Cerebellar cortex (tissue), 1 donor: ENCODE measurements at regions not wholly inside any gene's neighbourhood (a gene's known extent, or its start where the extent isn't known, plus 50 kb on each side); places are given as distances from the start of the nearest gene placed in this dataset.

Source experiments
- DNase-seq: peaks from one replicate; pipeline ENCODE4 v3.0.0-alpha.2; 2015; ENCODE audit warnings: low spot score

- DNase-seq: no peak
These were observed 478.5 kb downstream of the ADGRL2 start for GRCh38 chr1:82279241-82279640.

GRCh38 chr1:82273816-82274215, 473.1 kb downstream of the ADGRL2 start:
- DNase-seq: no peak

- DNase-seq: no peak
These were observed 468.7 kb downstream of the ADGRL2 start for GRCh38 chr1:82269431-82269830.

DNA sequence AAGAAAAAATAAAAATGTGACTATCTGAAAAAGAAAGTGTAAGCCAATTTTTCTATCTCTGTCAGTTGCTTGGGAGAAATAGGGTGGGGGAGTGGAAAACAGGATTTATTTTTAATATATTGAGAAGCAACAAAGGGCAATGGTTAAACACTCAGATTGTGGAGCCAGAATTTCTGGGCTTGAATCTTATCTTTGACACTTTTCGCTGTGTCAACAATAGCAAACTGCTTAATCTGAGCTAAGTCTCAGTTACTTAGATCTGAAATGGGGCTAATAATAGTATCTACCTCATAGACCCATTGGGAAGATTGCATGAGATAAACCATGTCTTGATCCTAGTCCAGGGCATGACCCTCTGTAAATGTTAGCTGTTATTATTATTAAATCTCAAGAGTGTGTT, 468.1 kb downstream of the ADGRL2 start:
- no peak for DNase-seq

DNA sequence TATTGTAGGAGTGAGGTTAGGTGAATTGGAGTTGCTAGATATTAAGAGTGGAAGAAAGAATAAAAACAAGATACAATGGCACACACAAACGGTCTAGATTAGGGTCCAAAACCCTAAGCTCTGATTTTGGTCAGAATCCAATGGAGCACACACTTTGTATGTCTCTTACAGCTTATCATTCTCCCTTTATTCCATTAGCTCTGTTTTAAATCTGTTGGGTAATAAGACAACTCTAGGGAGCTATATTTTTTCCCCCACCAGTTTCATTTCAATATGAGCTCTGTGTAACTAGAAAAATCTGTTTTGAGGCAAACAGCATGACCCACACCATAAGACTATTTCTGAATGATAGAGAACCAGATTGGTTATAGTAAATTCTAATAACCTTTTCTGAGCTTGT, 465.6 kb downstream of the ADGRL2 start:
- no peak for DNase-seq

DNA sequence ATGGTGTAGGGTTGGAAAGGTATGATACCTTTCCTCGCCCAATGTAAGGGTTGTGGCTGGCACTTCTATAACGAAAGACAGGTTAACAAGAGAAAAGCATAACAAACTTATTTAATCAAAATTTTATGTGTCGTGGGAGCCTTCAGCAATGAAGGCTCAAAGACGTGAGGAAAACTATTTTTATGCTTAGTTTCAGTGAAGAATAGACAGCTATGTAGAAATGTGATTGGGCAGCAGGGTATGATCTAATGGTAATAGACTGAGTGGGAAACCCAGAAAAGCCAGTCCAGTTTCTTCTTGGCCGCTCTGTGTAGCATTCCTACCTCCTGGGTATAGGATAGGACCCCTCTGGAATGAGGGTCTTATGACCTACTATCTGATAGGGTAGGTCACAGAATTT, 464.7 kb downstream of the ADGRL2 start:
- no peak for DNase-seq

DNA sequence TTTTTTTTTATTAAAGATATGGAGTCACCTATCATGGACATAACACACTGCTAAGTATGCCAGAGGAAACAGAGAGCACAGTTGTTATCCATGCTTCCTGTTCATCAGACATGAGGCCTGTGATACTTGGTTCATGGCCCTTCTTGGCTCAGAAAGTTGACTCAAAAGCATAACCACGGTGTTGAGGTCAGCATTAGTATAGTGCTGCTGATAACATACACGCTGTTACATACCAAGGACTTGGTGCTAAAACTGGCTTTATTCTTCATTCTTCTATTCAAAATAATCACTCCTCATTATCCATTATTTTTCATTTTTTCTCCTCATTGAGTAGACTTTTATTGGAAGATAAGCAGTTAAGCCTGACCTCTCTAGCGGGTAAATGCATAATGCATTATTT, 464.1 kb downstream of the ADGRL2 start:
- no peak for DNase-seq

DNA sequence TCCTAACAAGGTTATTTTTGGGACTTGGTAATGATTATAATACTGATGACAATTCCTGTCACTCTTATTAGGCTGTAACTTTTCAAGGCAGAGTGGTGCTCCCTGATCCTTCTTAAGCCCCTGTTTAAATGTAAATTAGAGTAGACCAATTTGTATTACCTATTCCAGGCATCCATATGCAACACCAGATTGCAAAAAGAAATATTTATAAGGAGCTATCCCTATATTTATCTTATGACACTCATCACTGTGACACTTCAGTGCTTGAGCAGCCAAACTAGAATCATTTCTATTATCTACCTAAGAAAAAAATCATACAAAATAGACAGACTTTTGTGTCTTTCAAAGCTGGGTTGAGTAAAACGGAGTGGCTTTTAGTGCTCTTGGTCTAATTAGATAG, 462.7 kb downstream of the ADGRL2 start:
- DNase-seq: no peak

DNA sequence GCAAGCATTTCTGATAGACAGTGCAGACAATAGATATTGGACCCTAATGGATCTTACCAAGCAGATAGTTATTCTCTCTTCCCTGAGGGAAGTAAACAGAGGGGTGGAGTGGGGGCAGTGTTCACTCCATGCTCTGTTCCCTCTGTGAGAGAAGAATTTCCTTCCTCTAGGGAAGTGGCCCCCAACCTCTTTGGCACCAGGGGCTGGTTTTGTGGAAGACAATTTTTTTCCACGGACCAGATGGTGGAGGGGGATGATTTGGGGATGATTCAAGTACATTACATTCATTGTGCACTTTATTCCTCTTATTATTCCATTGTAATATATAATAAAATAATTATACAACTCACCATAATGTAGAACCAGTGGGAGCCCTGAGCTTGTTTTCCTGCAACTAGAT, 459.9 kb downstream of the ADGRL2 start:
- no peak for DNase-seq

GRCh38 chr1:82260051-82260450, 459.3 kb downstream of the ADGRL2 start:
- no peak for DNase-seq

DNA sequence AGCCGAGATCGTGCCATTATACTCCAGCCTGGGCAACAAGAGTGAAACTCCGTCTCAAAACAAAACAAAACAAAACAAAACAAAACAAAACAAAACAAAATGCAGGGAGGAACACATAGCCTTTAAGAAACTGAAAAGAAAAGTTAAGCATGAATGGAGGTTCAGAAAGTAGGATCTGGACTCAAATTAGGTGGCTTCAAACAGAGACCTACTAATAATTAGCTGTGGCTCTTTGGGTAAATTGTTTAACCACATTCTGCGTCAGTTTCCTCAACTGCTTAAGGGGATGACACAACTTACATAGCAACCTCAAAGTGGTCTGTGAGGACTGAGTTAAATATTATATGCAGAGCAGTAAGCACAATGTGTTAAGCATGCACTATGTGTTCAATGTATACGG, 458.2 kb downstream of the ADGRL2 start:
- no peak for DNase-seq

- DNase-seq: no peak
These were observed 445.3 kb downstream of the ADGRL2 start for GRCh38 chr1:82246050-82246449.

DNA sequence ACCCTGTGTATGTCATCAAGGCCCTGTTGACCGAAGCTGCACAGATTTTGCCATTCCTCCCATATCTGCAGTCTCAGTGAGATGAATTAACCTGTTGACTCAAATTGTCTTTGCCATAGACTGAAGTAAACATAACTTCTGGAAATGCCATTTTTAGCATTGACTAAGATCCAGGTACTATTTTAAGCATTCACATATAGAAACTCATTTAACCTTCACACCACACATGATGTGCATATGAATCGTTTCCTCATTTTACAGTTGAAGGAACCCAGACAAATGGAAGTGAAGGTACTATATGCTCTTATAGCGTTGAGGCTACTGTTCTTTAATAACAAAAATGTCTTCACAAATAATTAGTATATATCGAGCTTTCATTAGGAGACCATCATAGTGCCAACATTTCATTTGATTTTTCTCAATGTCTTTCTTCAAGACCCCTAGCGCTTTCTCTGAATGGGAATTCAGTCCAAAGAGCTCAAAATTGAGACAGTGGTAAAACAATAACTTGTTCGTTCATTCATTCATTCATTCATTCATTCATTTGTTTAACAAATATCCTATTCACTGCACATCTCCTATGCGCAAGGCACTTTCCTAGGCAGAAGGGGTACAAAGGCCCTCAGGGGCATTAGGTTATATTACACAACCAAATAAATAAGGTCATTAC, 444.7 kb downstream of the ADGRL2 start:
- no peak for DNase-seq

DNA sequence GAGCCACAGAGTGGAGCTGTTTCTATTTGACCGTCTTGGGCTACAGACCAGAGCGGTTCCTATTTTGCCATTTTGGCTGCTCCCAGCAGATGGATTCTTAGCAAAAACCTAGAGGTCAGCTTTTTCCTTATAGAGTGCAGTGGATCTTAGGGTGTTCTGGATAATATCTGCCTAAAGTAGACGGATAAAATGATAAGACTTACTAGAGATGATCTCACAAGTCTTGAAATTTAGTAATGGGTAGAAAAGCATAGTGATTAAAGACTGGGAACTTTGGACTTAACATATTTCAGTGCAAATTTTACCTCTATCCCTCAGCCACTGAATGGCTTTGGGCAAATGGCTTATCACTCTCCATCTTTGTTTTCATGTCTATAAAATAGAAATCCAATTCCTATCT, 439.8 kb downstream of the ADGRL2 start:
- no peak for DNase-seq

DNA sequence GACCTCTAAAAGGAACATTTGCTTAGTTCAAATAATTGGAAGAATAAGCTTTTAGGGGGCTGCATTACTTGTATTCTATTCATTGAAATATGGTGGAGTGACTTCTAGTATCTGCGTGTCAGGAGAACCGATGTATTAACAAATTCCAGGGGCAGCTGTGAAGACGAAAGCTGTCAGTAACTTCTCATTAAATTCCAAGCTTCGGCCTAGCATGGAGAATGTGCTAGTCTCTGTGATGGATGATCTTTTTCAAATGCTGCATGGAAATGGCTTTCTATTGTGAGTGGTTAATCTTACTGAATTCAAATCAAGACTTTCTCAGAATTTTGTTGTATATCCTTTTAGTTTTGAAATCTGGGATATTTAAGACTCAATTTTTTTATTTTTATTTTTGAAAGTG, 429.9 kb downstream of the ADGRL2 start:
- no peak for DNase-seq

GRCh38 chr1:82227306-82228095, 426.8 kb downstream of the ADGRL2 start:
- no peak for DNase-seq

DNA sequence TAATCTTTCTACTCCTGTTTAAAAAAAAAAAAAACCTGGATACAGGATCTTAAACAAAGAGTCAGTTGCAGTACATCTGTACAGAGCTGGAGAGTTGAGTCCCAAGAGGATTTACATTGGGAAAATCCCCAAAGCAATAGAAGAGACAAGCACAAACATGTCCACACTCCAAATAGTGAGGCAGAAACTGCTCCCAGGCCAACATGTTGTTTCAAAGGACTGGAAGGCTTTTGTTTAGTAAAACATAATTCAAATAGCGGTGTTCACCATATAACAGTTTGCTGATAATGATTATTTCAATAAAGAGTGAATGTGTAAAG, 425.4 kb downstream of the ADGRL2 start:
- DNase-seq: no peak

DNA sequence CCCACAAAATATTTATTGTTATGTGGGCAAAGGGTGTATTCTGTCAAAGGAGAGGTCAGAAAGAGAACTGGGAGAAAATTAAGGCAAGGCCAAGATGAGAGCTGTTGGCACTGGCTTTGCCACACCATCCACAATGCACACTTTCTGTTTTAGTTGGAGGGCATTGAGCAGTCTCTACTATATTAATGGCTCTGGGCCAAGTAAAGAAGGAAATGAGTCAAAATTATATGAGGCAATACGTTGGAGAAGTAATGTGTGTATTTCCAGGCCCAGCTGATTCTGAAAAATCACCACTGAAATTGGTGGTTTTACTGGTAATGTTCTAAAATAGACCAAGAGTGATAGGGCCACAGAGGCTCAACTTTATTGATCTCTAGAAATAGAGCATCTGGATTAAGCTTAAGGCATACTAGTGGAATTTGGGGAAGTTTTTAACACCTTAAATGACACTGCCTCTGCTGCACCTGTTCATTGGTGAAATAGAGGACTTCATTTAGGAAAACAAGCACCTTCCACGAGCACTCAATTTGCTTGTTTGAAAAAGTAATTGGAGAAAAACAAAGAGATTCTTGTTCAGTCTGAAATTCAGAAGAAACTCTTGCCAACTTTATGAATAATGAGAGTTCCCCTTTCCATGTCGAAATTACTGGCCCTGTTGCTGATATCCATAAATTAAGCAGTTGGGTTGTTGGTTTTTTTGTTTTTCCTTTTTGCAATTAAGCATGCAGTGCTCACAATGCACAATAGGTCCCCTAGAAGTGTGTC, 424.9 kb downstream of the ADGRL2 start:
- DNase-seq: no peak

GRCh38 chr1:82223091-82223490, 422.4 kb downstream of the ADGRL2 start:
- DNase-seq: no peak

DNA sequence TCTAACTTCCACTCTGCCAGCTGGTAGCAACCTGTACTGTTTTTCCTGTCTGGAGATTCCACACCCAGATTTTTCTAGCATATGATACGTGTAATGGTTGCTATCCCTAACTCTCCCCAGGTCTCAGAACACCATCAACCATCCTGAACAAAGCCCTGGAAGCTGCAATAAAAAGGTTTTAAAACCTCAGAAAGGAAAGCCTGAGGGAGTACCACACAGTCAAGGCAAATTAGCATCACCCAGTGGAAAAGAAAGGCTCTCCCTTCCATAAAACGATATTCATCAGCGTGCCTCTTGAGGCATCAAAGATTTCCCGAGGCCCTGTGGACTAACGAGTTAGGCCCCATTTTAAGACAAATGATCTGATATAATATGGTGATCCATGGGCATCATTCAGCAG, 421.0 kb downstream of the ADGRL2 start:
- DNase-seq: no peak

- DNase-seq: no peak
These were observed 420.0 kb downstream of the ADGRL2 start for GRCh38 chr1:82220754-82221153.

DNA sequence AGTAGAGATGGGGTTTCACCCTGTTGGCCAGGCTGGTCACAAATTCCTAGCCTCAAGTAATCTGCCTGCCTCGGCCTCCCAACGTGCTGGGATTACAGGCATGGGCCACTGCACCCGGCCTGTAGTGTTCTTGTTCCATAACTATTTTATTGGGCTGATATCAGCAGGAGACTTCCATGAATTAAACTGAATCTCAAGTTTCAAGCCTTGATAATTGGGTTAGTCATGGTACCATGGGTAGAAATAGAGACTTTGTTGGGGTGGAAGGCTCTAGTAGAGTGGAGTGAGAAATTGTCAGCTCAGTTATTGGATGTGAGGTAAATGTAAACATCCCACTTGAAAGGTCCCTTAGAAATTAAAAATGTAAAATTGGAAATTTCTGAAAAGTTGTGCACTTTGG, 419.1 kb downstream of the ADGRL2 start:
- no peak for DNase-seq

DNA sequence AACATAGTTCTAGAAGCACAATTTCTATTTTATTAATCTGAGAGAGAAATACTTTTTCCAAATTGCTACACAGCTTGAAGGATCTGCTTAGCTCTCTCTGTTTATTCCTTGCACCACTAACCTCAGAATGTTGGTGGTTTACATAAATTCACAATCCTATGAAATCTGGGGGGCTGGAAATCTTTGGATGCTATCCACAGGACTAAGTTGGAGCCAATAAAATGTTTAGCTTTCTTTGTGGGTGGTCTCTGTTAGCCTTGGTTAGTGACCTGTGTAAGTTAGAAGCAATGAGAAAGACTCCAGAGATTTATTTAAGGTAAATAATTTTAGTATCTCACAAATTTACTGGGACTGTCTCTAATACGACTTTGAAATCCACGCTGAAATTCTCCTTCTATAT, 418.1 kb downstream of the ADGRL2 start:
- no peak for DNase-seq
